ENCODE measurements at regions not wholly inside any gene's neighbourhood (a gene's known extent, or its start where the extent isn't known, plus 50 kb on each side); places are given as distances from the start of the nearest gene placed in this dataset.
"Not testable (repeated sequence)": the region's sequence is repeated elsewhere in the genome, so short reads cannot be mapped to it uniquely, and the experiment has no call there.

GRCh38 chr2:226544596-226545210 is 254.9 kb downstream of the IRS1 start:
- no peak overlapping the region for H3K4me2 ChIP-seq (ENCODE audit: low read depth, low read length, poor library complexity, severe bottlenecking)
- H3K36me3 ChIP-seq (ENCODE audit: insufficient read depth, low read length): no peaks in the 10 kb centered on the region
- H3K79me2 ChIP-seq (ENCODE audit: low read length): no peaks in the 10 kb centered on the region
- no peaks in the 10 kb centered on the region for H3K4me1 ChIP-seq (ENCODE audit: low read length)
- no peak overlapping the region for H3K4me3 ChIP-seq (ENCODE audit: low read length)
- H3K9ac ChIP-seq (ENCODE audit: low read length): no peak overlapping the region
- H3K9me3 ChIP-seq (ENCODE audit: low read length): no peaks in the 10 kb centered on the region
- H4K20me1 ChIP-seq (ENCODE audit: insufficient read depth, low read depth, low read length): no peaks in the 10 kb centered on the region
- H3K27me3 ChIP-seq (ENCODE audit: low read length): no peaks in the 10 kb centered on the region
- H3K9me2 ChIP-seq (replicated peaks; ENCODE audit: insufficient read depth, low read length): no peaks in the 10 kb centered on the region
- H2AFZ ChIP-seq (ENCODE audit: low read length): no peak overlapping the region
- no peak overlapping the region for H3K27ac ChIP-seq (ENCODE audit: low read length)
- no peak for DNase-seq

- Histone ChIP-seq H3K9me3 (ENCODE audit: low read length) (no peaks in the 10 kb centered on the region), H3K4me1 (ENCODE audit: low read length) (no peaks in the 10 kb centered on the region), H3K9me2 (replicated peaks; ENCODE audit: insufficient read depth, low read length) (no peaks in the 10 kb centered on the region), H3K79me2 (ENCODE audit: low read length) (no peaks in the 10 kb centered on the region), H3K27ac (ENCODE audit: low read length) (no peak overlapping the region), H3K4me2 (ENCODE audit: low read depth, low read length, poor library complexity, severe bottlenecking) (no peak overlapping the region), H3K4me3 (ENCODE audit: low read length) (no peak overlapping the region), H3K27me3 (ENCODE audit: low read length) (0 out of 2 replicates have a peak, but pooled peaks cover 2% of the 10 kb centered on the region), H4K20me1 (ENCODE audit: insufficient read depth, low read depth, low read length) (no peaks in the 10 kb centered on the region), H3K36me3 (ENCODE audit: insufficient read depth, low read length) (no peaks in the 10 kb centered on the region), H3K9ac (ENCODE audit: low read length) (no peak overlapping the region), H2AFZ (ENCODE audit: low read length) (no peak overlapping the region)
- no peak for DNase-seq
Measured at GRCh38 chr2:226540204-226540994, 259.2 kb downstream of the IRS1 start.

- Histone ChIP-seq H3K9me3 (ENCODE audit: low read length) (no peaks in the 10 kb centered on the region), H3K27me3 (ENCODE audit: low read length) (0 out of 2 replicates have a peak, but pooled peaks cover 2% of the 10 kb centered on the region), H3K4me3 (ENCODE audit: low read length) (no peak overlapping the region), H3K36me3 (ENCODE audit: insufficient read depth, low read length) (no peaks in the 10 kb centered on the region), H3K9me2 (replicated peaks; ENCODE audit: insufficient read depth, low read length) (no peaks in the 10 kb centered on the region), H3K79me2 (ENCODE audit: low read length) (no peaks in the 10 kb centered on the region), H3K27ac (ENCODE audit: low read length) (no peak overlapping the region), H3K4me1 (ENCODE audit: low read length) (no peaks in the 10 kb centered on the region), H3K4me2 (ENCODE audit: low read depth, low read length, poor library complexity, severe bottlenecking) (no peak overlapping the region), H3K9ac (ENCODE audit: low read length) (no peak overlapping the region), H2AFZ (ENCODE audit: low read length) (no peak overlapping the region), H4K20me1 (ENCODE audit: insufficient read depth, low read depth, low read length) (no peaks in the 10 kb centered on the region)
- no peak for DNase-seq
Measured at GRCh38 chr2:226536410-226536809, 263.2 kb downstream of the IRS1 start.

GRCh38 chr2:226532976-226533375 is 266.6 kb downstream of the IRS1 start:
- not testable (repeated sequence) for H3K27me3 ChIP-seq (ENCODE audit: low read length); H3K4me2 ChIP-seq (ENCODE audit: low read depth, low read length, poor library complexity, severe bottlenecking); H3K36me3 ChIP-seq (ENCODE audit: insufficient read depth, low read length); H4K20me1 ChIP-seq (ENCODE audit: insufficient read depth, low read depth, low read length); H3K9me3 ChIP-seq (ENCODE audit: low read length); H3K9ac ChIP-seq (ENCODE audit: low read length); H2AFZ ChIP-seq (ENCODE audit: low read length); H3K79me2 ChIP-seq (ENCODE audit: low read length); H3K27ac ChIP-seq (ENCODE audit: low read length); H3K4me3 ChIP-seq (ENCODE audit: low read length); H3K4me1 ChIP-seq (ENCODE audit: low read length); H3K9me2 ChIP-seq (replicated peaks; ENCODE audit: insufficient read depth, low read length); DNase-seq

GRCh38 chr2:226531061-226531810 is 268.4 kb downstream of the IRS1 start:
- H2AFZ ChIP-seq (ENCODE audit: low read length): no peak overlapping the region
- no peak overlapping the region for H3K27ac ChIP-seq (ENCODE audit: low read length)
- no peak for DNase-seq
- H3K9me2 ChIP-seq (replicated peaks; ENCODE audit: insufficient read depth, low read length): no peaks in the 10 kb centered on the region
- no peak overlapping the region for H3K4me2 ChIP-seq (ENCODE audit: low read depth, low read length, poor library complexity, severe bottlenecking)
- H3K79me2 ChIP-seq (ENCODE audit: low read length): no peaks in the 10 kb centered on the region
- no peaks in the 10 kb centered on the region for H3K36me3 ChIP-seq (ENCODE audit: insufficient read depth, low read length)
- H3K4me1 ChIP-seq (ENCODE audit: low read length): no peaks in the 10 kb centered on the region
- no peaks in the 10 kb centered on the region for H3K27me3 ChIP-seq (ENCODE audit: low read length)
- H3K4me3 ChIP-seq (ENCODE audit: low read length): no peak overlapping the region
- H3K9me3 ChIP-seq (ENCODE audit: low read length): no peaks in the 10 kb centered on the region
- H3K9ac ChIP-seq (ENCODE audit: low read length): no peak overlapping the region
- H4K20me1 ChIP-seq (ENCODE audit: insufficient read depth, low read depth, low read length): no peaks in the 10 kb centered on the region

- H3K4me2 ChIP-seq (ENCODE audit: low read depth, low read length, poor library complexity, severe bottlenecking): no peak overlapping the region
- H3K27me3 ChIP-seq (ENCODE audit: low read length): no peaks in the 10 kb centered on the region
- no peak overlapping the region for H3K9ac ChIP-seq (ENCODE audit: low read length)
Measured at GRCh38 chr2:226529556-226529955, 270.1 kb downstream of the IRS1 start.

GRCh38 chr2:226526716-226527115 is 272.9 kb downstream of the IRS1 start:
- no peak for DNase-seq
- Histone ChIP-seq H3K27me3 (ENCODE audit: low read length) (no peaks in the 10 kb centered on the region), H3K27ac (ENCODE audit: low read length) (no peak overlapping the region), H3K9me2 (replicated peaks; ENCODE audit: insufficient read depth, low read length) (no peaks in the 10 kb centered on the region), H3K36me3 (ENCODE audit: insufficient read depth, low read length) (no peaks in the 10 kb centered on the region), H3K4me1 (ENCODE audit: low read length) (no peaks in the 10 kb centered on the region), H3K4me2 (ENCODE audit: low read depth, low read length, poor library complexity, severe bottlenecking) (no peak overlapping the region), H3K79me2 (ENCODE audit: low read length) (no peaks in the 10 kb centered on the region), H3K9me3 (ENCODE audit: low read length) (no peaks in the 10 kb centered on the region), H4K20me1 (ENCODE audit: insufficient read depth, low read depth, low read length) (no peaks in the 10 kb centered on the region), H2AFZ (ENCODE audit: low read length) (no peak overlapping the region), H3K4me3 (ENCODE audit: low read length) (no peak overlapping the region), H3K9ac (ENCODE audit: low read length) (no peak overlapping the region)

More at GRCh38 chr2:226529556-226529955, 270.1 kb downstream of the IRS1 start:
- H3K36me3 ChIP-seq (ENCODE audit: insufficient read depth, low read length): no peaks in the 10 kb centered on the region
- no peaks in the 10 kb centered on the region for H3K79me2 ChIP-seq (ENCODE audit: low read length)
- H3K9me3 ChIP-seq (ENCODE audit: low read length): no peaks in the 10 kb centered on the region
- no peaks in the 10 kb centered on the region for H4K20me1 ChIP-seq (ENCODE audit: insufficient read depth, low read depth, low read length)
- no peak overlapping the region for H3K27ac ChIP-seq (ENCODE audit: low read length)
- H3K4me3 ChIP-seq (ENCODE audit: low read length): no peak overlapping the region
- DNase-seq: no peak
- H3K9me2 ChIP-seq (replicated peaks; ENCODE audit: insufficient read depth, low read length): no peaks in the 10 kb centered on the region
- H3K4me1 ChIP-seq (ENCODE audit: low read length): no peaks in the 10 kb centered on the region
- H2AFZ ChIP-seq (ENCODE audit: low read length): no peak overlapping the region

GRCh38 chr2:226524381-226524843 is 275.2 kb downstream of the IRS1 start:
- no peaks in the 10 kb centered on the region for H3K36me3 ChIP-seq (ENCODE audit: insufficient read depth, low read length)
- H3K4me1 ChIP-seq (ENCODE audit: low read length): no peaks in the 10 kb centered on the region
- H2AFZ ChIP-seq (ENCODE audit: low read length): no peak overlapping the region
- no peaks in the 10 kb centered on the region for H4K20me1 ChIP-seq (ENCODE audit: insufficient read depth, low read depth, low read length)
- H3K27ac ChIP-seq (ENCODE audit: low read length): no peak overlapping the region
- H3K4me3 ChIP-seq (ENCODE audit: low read length): no peak overlapping the region
- DNase-seq: no peak
- H3K27me3 ChIP-seq (ENCODE audit: low read length): no peaks in the 10 kb centered on the region
- H3K9me2 ChIP-seq (replicated peaks; ENCODE audit: insufficient read depth, low read length): no peaks in the 10 kb centered on the region
- H3K9me3 ChIP-seq (ENCODE audit: low read length): no peaks in the 10 kb centered on the region
- H3K4me2 ChIP-seq (ENCODE audit: low read depth, low read length, poor library complexity, severe bottlenecking): no peak overlapping the region
- H3K9ac ChIP-seq (ENCODE audit: low read length): no peak overlapping the region
- no peaks in the 10 kb centered on the region for H3K79me2 ChIP-seq (ENCODE audit: low read length)
